ENCODE measurements at regions not wholly inside any gene's neighbourhood (a gene's known extent, or its start where the extent isn't known, plus 50 kb on each side); places are given as distances from the start of the nearest gene placed in this dataset.

DNA sequence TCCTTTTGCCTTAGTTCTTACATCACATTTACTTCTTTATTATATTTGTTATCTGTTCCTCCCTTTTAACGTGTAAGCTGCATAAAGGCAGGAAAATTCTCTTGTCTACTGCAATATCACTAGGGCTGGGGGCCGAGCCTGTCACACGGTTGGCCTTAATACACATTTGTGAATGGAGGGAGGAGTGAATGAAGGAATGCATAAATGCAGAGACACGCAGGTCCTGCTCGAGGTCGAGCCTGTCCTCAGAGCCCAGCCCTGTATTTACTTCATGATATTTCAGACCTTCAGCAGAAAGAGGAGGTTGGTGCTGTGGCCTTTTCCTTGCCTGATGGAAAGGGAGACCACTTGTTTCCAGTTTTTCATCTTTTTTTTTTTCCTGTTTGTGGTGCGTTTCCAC, 671.3 kb downstream of the PTPRU start:
- TF ChIP-seq POLR2A (IDR thresholded peaks at IDR 0.05; ENCODE audit: low read depth, low read length) = no peak
- TF ChIP-seq POLR2AphosphoS5 (IDR thresholded peaks at IDR 0.05; ENCODE audit: low read depth, low read length) = no peak
